HG02973 (cell line): ENCODE measurements at regions not wholly inside any gene's neighbourhood (a gene's known extent, or its start where the extent isn't known, plus 50 kb on each side); places are given as distances from the start of the nearest gene placed in this dataset.

Source experiments
- ATAC-seq: cut with Tn5 transposase; IDR thresholded peaks from one replicate; pipeline ENCODE4 v1.9.1; 2021; ENCODE audit warnings: moderate library complexity; ENCODE audit not compliant: unreplicated experiment

- ATAC-seq, result no peak
These were observed 122.8 kb upstream of the PTPN1 start for GRCh38 chr20:50387218-50387995.

GRCh38 chr20:50387996-50388332 lies 122.2 kb upstream of the PTPN1 start:
- no peak for ATAC-seq

GRCh38 chr20:50388733-50389437 lies 121.3 kb upstream of the PTPN1 start:
- ATAC-seq, result no peak

- no peak for ATAC-seq
These were observed 120.8 kb upstream of the PTPN1 start for GRCh38 chr20:50389438-50389807.

GRCh38 chr20:50389808-50390684 lies 120.1 kb upstream of the PTPN1 start:
- no peak for ATAC-seq

- ATAC-seq, result no peak
These were observed 119.3 kb upstream of the PTPN1 start for GRCh38 chr20:50390685-50391443.

- ATAC-seq, result no peak
These were observed 118.6 kb upstream of the PTPN1 start for GRCh38 chr20:50391444-50392137.

GRCh38 chr20:50392138-50392866 lies 117.9 kb upstream of the PTPN1 start:
- ATAC-seq, result no peak

- ATAC-seq, result no peak
These were observed 116.9 kb upstream of the PTPN1 start for GRCh38 chr20:50393242-50393641.

- ATAC-seq, result no peak
These were observed 116.1 kb upstream of the PTPN1 start for GRCh38 chr20:50393990-50394561.

- no peak for ATAC-seq
These were observed 115.6 kb upstream of the PTPN1 start for GRCh38 chr20:50394569-50394968.

GRCh38 chr20:50395251-50395729 lies 114.9 kb upstream of the PTPN1 start:
- no peak for ATAC-seq

- ATAC-seq, result no peak
These were observed 114.2 kb upstream of the PTPN1 start for GRCh38 chr20:50395914-50396488.

GRCh38 chr20:50396623-50397022 lies 113.6 kb upstream of the PTPN1 start:
- no peak for ATAC-seq

GRCh38 chr20:50397058-50397457 lies 113.1 kb upstream of the PTPN1 start:
- ATAC-seq, result no peak

- no peak for ATAC-seq
These were observed 112.1 kb upstream of the PTPN1 start for GRCh38 chr20:50398064-50398463.

GRCh38 chr20:50398471-50398820 lies 111.7 kb upstream of the PTPN1 start:
- no peak for ATAC-seq

GRCh38 chr20:50398821-50399554 lies 111.2 kb upstream of the PTPN1 start:
- no peak for ATAC-seq
